ENCODE measurements at regions not wholly inside any gene's neighbourhood (a gene's known extent, or its start where the extent isn't known, plus 50 kb on each side); places are given as distances from the start of the nearest gene placed in this dataset.

- H3K4me3 ChIP-seq (replicated peaks; ENCODE audit: insufficient read depth, low read length) = no peak overlapping the region
- TF ChIP-seq SPI1 (IDR thresholded peaks at IDR 0.05; ENCODE audit: borderline replicate concordance, low read depth) = no peak
- TF ChIP-seq REST (IDR thresholded peaks at IDR 0.05; ENCODE audit: insufficient replicate concordance, low read depth) = no peak
- TF ChIP-seq POLR2AphosphoS5 (IDR thresholded peaks at IDR 0.05; ENCODE audit: low read depth) = no peak
- TF ChIP-seq CTCF (IDR thresholded peaks at IDR 0.05; ENCODE audit: insufficient read depth, low read length) = no peak
- TF ChIP-seq GABPA (IDR thresholded peaks at IDR 0.05; ENCODE audit: low read depth) = no peak
- H3K27ac ChIP-seq (replicated peaks) = no peak overlapping the region
- no peak for DNase-seq (ENCODE audit: low read depth in 1 of 2, low spot score in 1 of 2)
- H3K27me3 ChIP-seq (ENCODE audit: insufficient read depth, poor library complexity, severe bottlenecking) = no peaks in the 10 kb centered on the region
Measured at GRCh38 chr10:55820071-55820470, 541.0 kb downstream of the ZWINT start.

GRCh38 chr10:55813451-55814170, 547.4 kb downstream of the ZWINT start:
- no peak overlapping the region for H3K27ac ChIP-seq (replicated peaks)
- DNase-seq (ENCODE audit: low read depth in 1 of 2, low spot score in 1 of 2) = no peak
- no peak overlapping the region for H3K4me3 ChIP-seq (replicated peaks; ENCODE audit: insufficient read depth, low read length)
- TF ChIP-seq GABPA (IDR thresholded peaks at IDR 0.05; ENCODE audit: low read depth) = no peak
- TF ChIP-seq CTCF (IDR thresholded peaks at IDR 0.05; ENCODE audit: insufficient read depth, low read length) = no peak
- no peak for TF ChIP-seq SPI1 (IDR thresholded peaks at IDR 0.05; ENCODE audit: borderline replicate concordance, low read depth)
- no peak for TF ChIP-seq REST (IDR thresholded peaks at IDR 0.05; ENCODE audit: insufficient replicate concordance, low read depth)
- TF ChIP-seq POLR2AphosphoS5 (IDR thresholded peaks at IDR 0.05; ENCODE audit: low read depth) = no peak
- H3K27me3 ChIP-seq (ENCODE audit: insufficient read depth, poor library complexity, severe bottlenecking) = no peaks in the 10 kb centered on the region

- H3K27ac ChIP-seq (replicated peaks) = no peak overlapping the region
- H3K4me3 ChIP-seq (replicated peaks; ENCODE audit: insufficient read depth, low read length) = no peak overlapping the region
- H3K27me3 ChIP-seq (ENCODE audit: insufficient read depth, poor library complexity, severe bottlenecking) = no peaks in the 10 kb centered on the region
- DNase-seq (ENCODE audit: low read depth in 1 of 2, low spot score in 1 of 2) = no peak
- TF ChIP-seq POLR2AphosphoS5 (IDR thresholded peaks at IDR 0.05; ENCODE audit: low read depth) = no peak
Measured at GRCh38 chr10:55803055-55803454, 558.0 kb downstream of the ZWINT start.

GRCh38 chr10:55801353-55801661, 559.8 kb downstream of the ZWINT start:
- TF ChIP-seq CTCF (IDR thresholded peaks at IDR 0.05; ENCODE audit: insufficient read depth, low read length) (no peak), REST (IDR thresholded peaks at IDR 0.05; ENCODE audit: insufficient replicate concordance, low read depth) (no peak), POLR2AphosphoS5 (IDR thresholded peaks at IDR 0.05; ENCODE audit: low read depth) (no peak), GABPA (IDR thresholded peaks at IDR 0.05; ENCODE audit: low read depth) (no peak), SPI1 (IDR thresholded peaks at IDR 0.05; ENCODE audit: borderline replicate concordance, low read depth) (no peak)
- no peak overlapping the region for H3K27ac ChIP-seq (replicated peaks)
- no peak overlapping the region for H3K4me3 ChIP-seq (replicated peaks; ENCODE audit: insufficient read depth, low read length)
- H3K27me3 ChIP-seq (ENCODE audit: insufficient read depth, poor library complexity, severe bottlenecking) = no peaks in the 10 kb centered on the region
- no peak for DNase-seq (ENCODE audit: low read depth in 1 of 2, low spot score in 1 of 2)

Data from HL-60 (cell line).